Right ventricle myocardium inferior (tissue), 1 donor: ENCODE measurements at regions not wholly inside any gene's neighbourhood (a gene's known extent, or its start where the extent isn't known, plus 50 kb on each side); places are given as distances from the start of the nearest gene placed in this dataset.

Experiments
- ATAC-seq: fragments of 200-7000 bp; cut with Tn5 transposase; one replicate; pipeline ENCODE4 v1.9.1; 2020; ENCODE audit warnings: mild to moderate bottlenecking, moderate library complexity
- DNase-seq: peaks from one replicate; pipeline ENCODE4 v3.0.0; 2021; ENCODE audit errors: missing footprints
- intact Hi-C: fragments of 100-400 bp; cut with DNase I; formaldehyde crosslinking; loops from one replicate; pipeline ENCODE4 v1.11.0; 2022
- donor health status: DM: no; HTN: yes; CAD: no; lungs with severe emphysema.

GRCh38 chr19:5392486-5392885 is 51.9 kb upstream of the PTPRS start:
- DNase-seq, result no peak
- intact Hi-C loops, result no loop called here
- ATAC-seq, result no peak

GRCh38 chr19:5393088-5393487 is 52.5 kb upstream of the PTPRS start:
- DNase-seq (no peak), ATAC-seq (no peak)
- intact Hi-C loops, result no loop called here

GRCh38 chr19:5394551-5395505 is 54.2 kb upstream of the PTPRS start:
- intact Hi-C loops, result no loop called here
- ATAC-seq (no peak), DNase-seq (no peak)

GRCh38 chr19:5395556-5395955 is 54.9 kb upstream of the PTPRS start:
- ATAC-seq, result no peak
- intact Hi-C loops, result no loop called here
- no peak for DNase-seq

GRCh38 chr19:5396096-5396939 is 55.7 kb upstream of the PTPRS start:
- ATAC-seq (no peak), DNase-seq (no peak)
- intact Hi-C loops, result no loop called here

GRCh38 chr19:5396963-5397362 is 56.4 kb upstream of the PTPRS start:
- ATAC-seq, result no peak

GRCh38 chr19:5397804-5398692 is 57.2 kb upstream of the ZNRF4 start:
- intact Hi-C loops, result no loop called here
- no peak for ATAC-seq
- DNase-seq, result no peak

More at GRCh38 chr19:5396963-5397362, 56.4 kb upstream of the PTPRS start:
- intact Hi-C loops, result no loop called here
- no peak for DNase-seq

GRCh38 chr19:5398693-5399057 is 56.5 kb upstream of the ZNRF4 start:
- intact Hi-C loops, result no loop called here
- no peak for ATAC-seq
- no peak for DNase-seq

GRCh38 chr19:5403968-5404640 is 51.1 kb upstream of the ZNRF4 start:
- DNase-seq (peak; percentile 79), ATAC-seq (peak; percentile 80)
- intact Hi-C loops, result no loop called here
